Activated T-cell treated with anti-CD3 and anti-CD28 coated beads for 1 hour (primary cell): ENCODE measurements at regions not wholly inside any gene's neighbourhood (a gene's known extent, or its start where the extent isn't known, plus 50 kb on each side); places are given as distances from the start of the nearest gene placed in this dataset.

Source experiments
- DNase-seq: peaks from one replicate; pipeline ENCODE4 v3.0.0-alpha.2; 2020; ENCODE audit warnings: low read depth

DNA sequence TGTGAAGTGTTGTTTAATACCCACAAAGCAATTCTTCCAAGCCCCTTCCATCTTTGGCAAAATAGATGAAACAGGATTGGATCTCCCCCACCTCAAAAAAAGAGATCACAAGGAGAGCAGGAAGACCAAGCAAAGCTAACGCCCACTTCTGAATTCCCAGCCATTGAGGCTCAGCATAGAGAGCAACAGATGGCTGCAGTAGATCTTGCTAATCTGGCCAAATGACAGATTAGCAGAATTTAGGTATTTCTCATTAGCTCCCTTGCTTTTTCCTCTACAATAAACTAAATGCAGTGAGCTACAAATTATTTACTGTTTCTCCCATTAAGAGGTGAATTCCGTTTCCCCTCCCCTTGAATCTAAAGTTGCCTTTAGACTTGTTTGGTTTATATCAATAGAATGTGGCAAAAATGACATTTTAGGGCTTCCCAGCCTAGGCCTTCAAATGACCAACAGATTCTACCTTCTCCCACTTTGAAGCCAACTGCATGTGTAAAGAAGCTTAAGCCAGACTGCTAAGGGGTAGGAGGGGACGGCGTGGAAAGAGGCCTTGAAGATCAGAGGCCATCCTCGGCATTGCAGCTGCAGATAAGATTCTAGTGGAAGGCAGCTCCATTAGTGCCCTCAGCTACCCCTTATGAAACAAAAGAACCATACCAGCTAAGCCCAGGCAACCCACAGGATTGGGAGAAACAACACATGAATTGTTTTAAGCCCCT, 56.8 kb upstream of the CPEB4 start:
- no peak for DNase-seq

DNA sequence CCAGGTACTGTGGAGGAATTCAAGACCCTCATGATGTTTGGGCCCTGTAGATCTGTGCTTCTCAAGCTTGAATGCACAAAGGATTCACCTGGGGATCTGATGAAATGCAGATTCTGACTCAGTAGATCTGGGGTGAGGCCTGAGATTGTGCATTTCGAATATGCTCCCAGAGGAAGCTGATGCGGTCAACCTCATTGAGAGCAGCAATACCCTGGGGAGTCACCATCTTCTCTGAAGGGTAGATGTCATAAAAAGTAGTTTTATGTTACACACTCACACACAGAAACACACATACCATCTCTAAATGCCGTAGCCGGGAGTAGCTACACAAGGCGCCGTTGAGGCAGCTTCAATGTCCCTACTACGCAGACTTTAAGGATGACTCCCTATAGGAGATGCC, 55.8 kb upstream of the CPEB4 start:
- DNase-seq: no peak

DNA sequence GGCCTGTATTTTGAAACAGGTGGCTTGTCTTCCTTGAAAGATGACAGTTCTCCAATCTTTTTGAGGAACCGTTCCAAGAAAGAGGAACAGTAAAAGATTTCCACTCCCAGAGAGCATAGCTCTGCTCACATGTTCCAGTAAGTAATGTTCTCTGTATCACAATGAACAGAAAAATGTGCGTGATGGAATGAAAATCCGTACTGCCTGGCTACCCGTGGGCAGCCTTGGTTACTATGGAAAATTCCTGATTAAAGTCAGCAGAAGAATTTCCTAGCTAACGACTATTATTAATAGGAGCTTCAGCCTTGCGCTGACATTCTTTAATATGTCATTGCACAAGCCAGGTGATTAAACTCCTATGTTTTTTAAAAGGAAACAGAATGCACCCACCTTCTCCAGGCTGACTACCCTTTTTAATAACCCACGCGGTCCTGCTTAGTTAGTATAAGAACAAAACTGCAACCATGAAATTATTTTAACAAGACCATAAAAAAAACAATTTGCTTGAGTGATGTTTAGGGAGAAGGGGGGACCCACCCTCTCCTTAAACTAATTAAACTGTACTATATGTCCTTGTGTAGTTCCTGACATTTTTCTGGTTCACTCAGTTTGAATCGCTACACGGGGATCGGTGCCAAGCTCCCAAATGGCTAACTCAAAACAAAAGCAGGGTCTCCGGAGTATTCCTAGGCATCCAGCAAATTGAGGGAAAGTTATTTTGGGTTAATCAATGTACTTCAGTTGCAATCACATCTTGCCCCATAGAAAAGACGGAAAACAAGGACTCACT, 54.8 kb upstream of the CPEB4 start:
- no peak for DNase-seq

DNA sequence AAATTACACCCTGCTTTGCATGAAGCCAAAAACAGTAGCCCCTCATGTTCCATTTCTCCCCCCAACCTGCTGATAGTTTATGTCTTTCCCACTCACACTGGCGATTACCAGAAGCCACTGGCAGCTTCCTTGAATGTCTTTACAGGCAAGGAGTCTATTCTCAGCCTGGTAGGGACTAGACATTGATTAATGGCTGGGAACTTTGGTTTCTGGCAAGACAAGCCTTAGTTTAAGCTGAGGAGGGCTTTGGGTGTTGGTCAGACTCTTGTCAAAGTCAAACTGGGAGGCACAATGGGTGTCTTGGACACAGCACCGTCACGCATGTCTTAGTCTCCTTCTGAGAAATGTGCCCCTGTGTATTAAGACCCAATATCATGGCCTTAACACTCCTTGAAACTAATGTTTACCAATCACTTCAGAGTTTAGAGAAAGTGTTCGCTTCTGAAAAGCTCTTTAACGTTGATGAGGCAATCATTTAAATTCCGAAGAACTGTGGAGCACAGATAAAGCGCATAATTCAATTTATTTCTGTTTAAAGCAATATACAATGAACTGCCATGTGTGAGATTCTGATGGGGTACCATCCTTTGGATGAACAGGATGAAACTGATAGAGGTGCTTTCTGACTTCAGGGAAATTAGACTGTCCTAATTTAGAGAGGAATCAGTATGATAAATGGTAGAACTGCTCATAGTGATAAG, 53.9 kb upstream of the CPEB4 start:
- no peak for DNase-seq

DNA sequence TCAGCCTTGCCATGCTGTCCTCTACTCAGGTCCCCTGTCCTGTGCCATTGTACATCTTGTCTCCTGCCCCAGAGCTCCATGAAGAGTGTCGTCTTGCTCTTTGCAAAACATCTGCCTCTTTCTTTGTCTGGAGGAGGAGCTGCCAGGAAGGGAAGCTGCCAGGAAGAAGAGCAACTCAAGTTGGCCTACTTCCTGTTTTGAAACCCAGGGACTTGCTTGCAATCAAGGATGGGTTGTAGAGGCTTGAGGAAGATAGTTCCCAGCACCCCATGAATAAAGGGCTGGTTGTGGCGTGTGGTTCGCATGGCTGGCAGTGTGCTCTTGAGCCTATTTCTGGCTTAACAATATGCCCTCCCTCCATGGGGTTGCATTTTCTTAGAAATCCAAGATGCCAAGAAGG, 53.0 kb upstream of the CPEB4 start:
- DNase-seq: no peak

DNA sequence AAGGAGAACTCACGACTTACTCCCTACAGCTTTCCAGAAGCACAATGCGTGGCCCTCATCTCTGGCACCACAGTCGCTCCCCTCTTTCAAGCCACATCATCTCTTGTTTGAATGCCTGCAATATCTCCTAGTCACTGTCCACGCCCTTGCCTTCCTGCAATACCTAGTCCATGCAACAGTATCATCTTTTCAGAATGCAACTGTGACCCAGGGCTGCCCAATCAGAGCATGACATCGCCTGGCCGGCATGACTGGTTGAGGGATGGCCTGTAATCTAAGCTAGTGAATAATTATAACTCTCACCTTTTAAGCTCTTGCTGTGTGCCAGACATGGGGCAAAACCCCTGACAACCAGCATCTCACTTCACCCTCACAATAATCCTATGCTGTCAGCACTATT, 52.5 kb upstream of the CPEB4 start:
- no peak for DNase-seq

DNA sequence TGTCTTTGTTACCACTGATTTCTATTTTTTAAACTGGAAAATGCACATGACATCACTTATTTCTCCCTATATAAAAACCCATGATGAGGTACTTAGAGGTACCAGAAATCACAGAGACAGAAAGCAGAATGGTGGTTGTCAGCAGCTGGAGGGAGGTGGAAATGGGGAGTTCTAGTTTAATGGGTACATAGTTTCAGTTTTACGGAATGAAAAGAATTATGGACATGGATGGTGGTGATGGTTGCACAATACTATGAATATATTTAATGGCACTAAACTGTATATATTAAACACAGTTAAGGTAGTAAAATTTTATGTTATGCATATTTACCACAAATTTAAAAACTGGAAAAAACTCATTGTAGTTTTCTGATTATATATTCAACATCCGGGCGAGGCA, 50.5 kb upstream of the CPEB4 start:
- DNase-seq: no peak
